Fibroblast of mammary gland (primary cell): ENCODE measurements at regions not wholly inside any gene's neighbourhood (a gene's known extent, or its start where the extent isn't known, plus 50 kb on each side); places are given as distances from the start of the nearest gene placed in this dataset.
"Not testable (repeated sequence)": the region's sequence is repeated elsewhere in the genome, so short reads cannot be mapped to it uniquely, and the experiment has no call there.

Experiments
- DNase-seq: peaks from one replicate; pipeline ENCODE4 v3.0.0-alpha.2; 2010; ENCODE audit warnings: low read depth
- H3K4me3 ChIP-seq: 2 replicates; pipeline ENCODE4 v1.5.1; 2011; ENCODE audit warnings: low read depth, mild to moderate bottlenecking, low read length, moderate library complexity; ENCODE audit not compliant: control insufficient read depth
- TF ChIP-seq, protein P1 (sequence below): conservative IDR thresholded peaks from 2 replicates; pipeline ENCODE4 v1.5.1; 2011; ENCODE audit warnings: low read depth, low read length, inconsistent platforms; ENCODE audit not compliant: control insufficient read depth, insufficient read depth

DNA sequence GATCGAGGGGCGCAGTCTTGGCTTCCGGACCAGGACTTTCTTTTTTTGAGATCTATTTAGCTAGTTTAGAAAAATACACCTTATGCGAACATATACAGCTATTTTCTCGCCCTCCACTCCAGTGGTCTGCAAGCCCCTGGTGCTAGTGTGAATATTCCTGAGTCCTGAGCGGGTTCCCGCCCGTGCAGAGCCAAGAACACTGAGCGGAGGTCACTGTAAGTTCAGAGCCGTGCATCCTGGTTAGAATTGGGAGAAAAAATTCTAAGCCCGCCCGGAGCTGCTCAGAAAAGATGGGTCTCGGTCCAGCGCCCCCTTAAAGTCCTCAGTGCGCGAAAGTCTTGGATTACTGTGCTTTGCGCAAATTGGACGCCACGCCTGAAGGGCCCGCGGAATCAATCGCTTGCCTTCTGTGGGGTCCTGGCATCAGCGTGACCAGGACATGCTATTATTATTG, 117.7 kb downstream of the KCNRG start:
- no peak for DNase-seq
- H3K4me3 ChIP-seq, result no peak overlapping the region
- TF ChIP-seq, protein P1, sequence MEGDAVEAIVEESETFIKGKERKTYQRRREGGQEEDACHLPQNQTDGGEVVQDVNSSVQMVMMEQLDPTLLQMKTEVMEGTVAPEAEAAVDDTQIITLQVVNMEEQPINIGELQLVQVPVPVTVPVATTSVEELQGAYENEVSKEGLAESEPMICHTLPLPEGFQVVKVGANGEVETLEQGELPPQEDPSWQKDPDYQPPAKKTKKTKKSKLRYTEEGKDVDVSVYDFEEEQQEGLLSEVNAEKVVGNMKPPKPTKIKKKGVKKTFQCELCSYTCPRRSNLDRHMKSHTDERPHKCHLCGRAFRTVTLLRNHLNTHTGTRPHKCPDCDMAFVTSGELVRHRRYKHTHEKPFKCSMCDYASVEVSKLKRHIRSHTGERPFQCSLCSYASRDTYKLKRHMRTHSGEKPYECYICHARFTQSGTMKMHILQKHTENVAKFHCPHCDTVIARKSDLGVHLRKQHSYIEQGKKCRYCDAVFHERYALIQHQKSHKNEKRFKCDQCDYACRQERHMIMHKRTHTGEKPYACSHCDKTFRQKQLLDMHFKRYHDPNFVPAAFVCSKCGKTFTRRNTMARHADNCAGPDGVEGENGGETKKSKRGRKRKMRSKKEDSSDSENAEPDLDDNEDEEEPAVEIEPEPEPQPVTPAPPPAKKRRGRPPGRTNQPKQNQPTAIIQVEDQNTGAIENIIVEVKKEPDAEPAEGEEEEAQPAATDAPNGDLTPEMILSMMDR, result no peak

DNA sequence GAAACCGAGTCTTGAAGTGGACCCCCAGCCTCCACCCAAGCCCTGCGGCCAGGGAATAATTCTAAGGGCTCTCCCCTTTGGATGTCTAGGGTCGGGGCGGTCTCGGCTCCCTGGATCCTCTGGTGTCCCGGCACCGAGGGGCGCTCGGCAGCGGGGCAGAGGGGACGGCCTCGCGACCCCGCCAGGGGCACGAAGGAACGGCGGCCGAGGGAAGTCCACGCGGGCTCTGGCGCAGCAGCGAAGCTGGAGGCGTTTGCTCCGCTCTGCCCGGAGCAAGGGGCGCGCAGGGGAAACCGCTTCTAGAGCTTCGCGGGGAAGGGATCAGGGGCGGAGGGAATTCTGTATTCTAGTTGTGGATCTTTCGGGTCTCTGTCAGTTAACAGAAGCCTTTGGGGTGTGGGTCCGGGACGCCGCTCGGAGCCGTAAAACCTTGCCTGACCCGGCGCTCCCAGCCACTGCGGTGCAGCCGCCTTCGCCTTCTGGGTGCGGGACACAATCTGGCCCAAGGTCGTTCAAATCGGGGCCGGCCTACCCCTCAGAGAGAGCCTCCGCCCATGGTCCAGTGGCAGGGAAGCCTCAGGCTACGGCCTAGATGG, 118.2 kb downstream of the KCNRG start:
- H3K4me3 ChIP-seq, result no peak overlapping the region

DNA sequence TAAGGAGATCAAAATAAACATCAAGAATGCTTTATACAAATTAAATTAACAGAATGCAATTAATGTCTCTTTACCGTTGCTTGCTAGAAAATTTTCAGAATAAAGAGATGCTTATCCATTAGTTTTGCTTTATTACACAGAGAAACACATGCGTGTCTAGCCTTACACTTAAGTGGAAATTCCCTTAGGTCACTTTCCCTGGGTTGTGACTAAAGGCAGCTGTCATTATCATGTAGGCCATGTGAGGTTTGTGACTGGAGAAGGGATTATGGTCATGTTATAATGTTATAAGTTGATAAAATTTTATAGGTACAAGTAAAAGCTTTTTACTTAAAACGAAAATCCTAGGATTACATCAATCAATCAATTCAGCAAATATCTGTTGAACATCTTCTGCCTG, 121.0 kb downstream of the KCNRG start:
- DNase-seq, result no peak
- TF ChIP-seq, protein P1, result no peak
- H3K4me3 ChIP-seq, result no peak overlapping the region

More for the DNA sequence above, 118.2 kb downstream of the KCNRG start:
- no peak for DNase-seq
- TF ChIP-seq, protein P1, result no peak

DNA sequence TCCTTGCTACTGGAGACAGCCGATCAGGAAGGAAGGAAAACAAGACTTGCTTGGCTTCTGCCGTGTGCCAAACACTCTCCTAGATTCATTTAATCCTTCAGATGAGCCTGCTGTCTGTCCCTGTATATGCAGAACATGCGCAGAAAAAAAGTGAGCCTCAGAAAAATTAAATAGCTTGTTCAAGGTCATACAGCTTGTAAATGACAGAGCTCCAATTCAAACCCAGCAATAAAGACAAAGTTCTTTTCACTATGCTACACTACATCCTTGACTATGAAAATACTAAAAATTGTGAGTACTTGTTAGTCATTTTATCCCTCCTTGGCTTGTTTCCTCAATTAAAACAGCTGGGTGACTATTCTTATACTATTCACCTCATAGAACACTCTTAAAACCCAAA, 121.4 kb downstream of the KCNRG start:
- TF ChIP-seq, protein P1, result no peak
- H3K4me3 ChIP-seq, result no peak overlapping the region
- no peak for DNase-seq

DNA sequence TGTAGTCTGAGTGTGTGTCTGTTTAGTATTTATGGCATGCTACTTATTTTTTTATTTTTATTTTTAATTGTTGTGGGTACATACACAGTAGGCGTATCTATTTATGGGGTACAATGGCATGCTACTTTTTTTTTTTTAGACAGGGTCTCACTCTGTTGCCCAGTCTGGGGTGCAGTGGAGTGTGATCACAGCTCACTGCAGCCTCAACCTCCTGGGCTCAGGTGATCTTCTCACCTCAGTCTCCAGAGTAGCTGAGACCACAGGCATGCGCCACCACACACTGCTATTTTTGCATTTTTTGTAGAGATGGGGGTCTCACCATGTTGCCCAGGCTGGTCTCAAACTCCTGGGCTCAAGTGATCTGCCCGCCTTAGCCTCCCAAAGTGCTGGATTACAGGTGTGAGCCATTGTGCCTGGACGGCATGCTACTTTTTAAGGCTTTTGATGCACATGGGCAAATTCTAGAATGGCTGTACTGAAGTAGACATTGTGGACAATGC, 124.2 kb downstream of the KCNRG start:
- DNase-seq, H3K4me3 ChIP-seq: not testable (repeated sequence)

DNA sequence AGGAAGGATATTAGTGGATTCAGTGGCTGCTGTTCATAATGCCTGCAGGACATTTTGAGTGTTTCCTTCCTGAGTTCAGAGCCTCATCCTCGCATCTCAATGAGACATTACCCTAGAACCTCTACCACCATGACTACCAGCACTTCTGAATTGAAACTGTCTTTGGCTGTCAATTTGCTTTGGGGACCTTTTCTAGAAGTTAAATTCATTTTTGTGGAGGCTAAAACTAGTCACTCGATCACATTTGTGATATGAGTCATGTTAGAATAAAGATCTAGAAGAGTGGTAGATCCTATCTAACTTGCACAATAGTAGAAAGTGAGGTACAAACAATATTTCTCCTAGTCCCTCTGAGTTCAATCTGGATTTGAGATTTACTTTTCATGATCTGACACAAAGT, 124.9 kb downstream of the KCNRG start:
- no peak overlapping the region for H3K4me3 ChIP-seq
- TF ChIP-seq, protein P1, result no peak
- DNase-seq, result no peak

DNA sequence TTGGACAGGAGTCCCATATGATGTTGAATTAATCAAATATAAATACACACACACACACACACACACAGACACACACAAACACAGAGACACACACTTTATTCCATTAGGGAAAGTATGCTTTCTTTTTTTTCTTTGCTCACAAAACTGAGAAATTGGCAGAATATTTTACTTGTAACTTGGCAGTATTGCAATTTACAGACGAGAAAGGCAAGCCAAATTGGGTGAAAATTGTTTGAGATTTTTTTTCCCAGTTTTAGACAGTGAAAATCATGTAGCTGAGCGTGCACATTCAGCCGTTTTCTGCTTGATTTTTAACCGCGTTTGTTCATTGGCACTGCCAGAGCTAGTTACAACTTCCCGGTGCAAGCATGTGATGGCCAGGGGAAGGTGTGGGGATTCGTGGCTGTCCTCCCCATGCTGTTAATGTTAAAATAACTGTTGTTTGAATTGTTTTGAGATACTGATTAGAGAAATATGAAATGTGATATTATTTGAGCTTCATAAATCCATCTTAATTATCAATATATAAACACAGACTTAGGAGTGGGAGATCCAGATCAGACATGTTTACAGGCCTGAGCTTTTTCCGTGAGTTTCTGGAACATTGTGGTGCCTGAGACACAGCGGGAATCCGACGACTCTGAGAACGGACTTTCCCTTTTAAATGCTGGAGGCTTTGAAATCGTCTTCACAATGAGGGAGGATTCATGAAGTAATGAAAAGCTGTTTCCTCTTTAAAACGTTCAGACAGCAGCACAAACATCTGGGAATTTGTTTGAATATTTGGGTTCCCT, 125.5 kb downstream of the KCNRG start:
- no peak overlapping the region for H3K4me3 ChIP-seq
- TF ChIP-seq, protein P1, result no peak
- DNase-seq, result no peak
